Tibial artery (tissue), 4 donors: ENCODE measurements at regions not wholly inside any gene's neighbourhood (a gene's known extent, or its start where the extent isn't known, plus 50 kb on each side); places are given as distances from the start of the nearest gene placed in this dataset.

Experiments used
- DNase-seq, 2 donors: peaks; one replicate each; pipeline ENCODE4 v3.0.0-alpha.2; 2019
- H3K27ac ChIP-seq, 2 donors: fragments of 200-600 bp; sonication (generic) in 1 of 2; 1 replicate in 1 of 2; 2 replicates in 1 of 2; pipeline ENCODE4 v1.5.1; 2018 to 2019; ENCODE audit warnings: mild to moderate bottlenecking in 1 of 2
- H3K27me3 ChIP-seq, 2 donors: fragments of 200-600 bp; sonication (generic) in 1 of 2; one replicate each; pipeline versions ENCODE4 v1.5.1 to v1.6.0; 2016 to 2019
- H3K36me3 ChIP-seq, 3 donors: fragments of 200-600 bp; sonication (generic) in 2 of 3; one replicate each; pipeline ENCODE4 v1.5.1; 2016 to 2019; ENCODE audit warnings: mild to moderate bottlenecking in 2 of 3
- H3K4me1 ChIP-seq, 4 donors: fragments of 200-600 bp; sonication (generic) in 2 of 4; 1 replicate in 3 of 4; 2 replicates in 1 of 4; pipeline ENCODE4 v1.5.1; 2016 to 2019
- H3K4me3 ChIP-seq, 2 donors: fragments of 200-600 bp; sonication (generic) in 1 of 2; 1 replicate in 1 of 2; 2 replicates in 1 of 2; pipeline ENCODE4 v1.5.1; 2018 to 2019; ENCODE audit warnings: mild to moderate bottlenecking in 2 of 2
- H3K9me3 ChIP-seq, 3 donors: fragments of 200-600 bp; sonication (generic) in 1 of 3; one replicate each; pipeline ENCODE4 v1.5.1; 2016 to 2019
- intact Hi-C: fragments of 100-400 bp; cut with DNase I; formaldehyde crosslinking; loops from one replicate; pipeline ENCODE4 v1.15.0; 2023; ENCODE audit warnings: low total_unique reads
- TF ChIP-seq, protein P1 (sequence below), 2 experiments: fragments of 200-600 bp in 1 of 2; fragments of 450-650 bp in 1 of 2; IDR thresholded peaks; one replicate each; pipeline ENCODE4 v1.5.1; 2017 to 2019; ENCODE audit warnings: antibody characterized with exemption in 2 of 2, mild to moderate bottlenecking in 1 of 2, moderate library complexity in 1 of 2

DNA sequence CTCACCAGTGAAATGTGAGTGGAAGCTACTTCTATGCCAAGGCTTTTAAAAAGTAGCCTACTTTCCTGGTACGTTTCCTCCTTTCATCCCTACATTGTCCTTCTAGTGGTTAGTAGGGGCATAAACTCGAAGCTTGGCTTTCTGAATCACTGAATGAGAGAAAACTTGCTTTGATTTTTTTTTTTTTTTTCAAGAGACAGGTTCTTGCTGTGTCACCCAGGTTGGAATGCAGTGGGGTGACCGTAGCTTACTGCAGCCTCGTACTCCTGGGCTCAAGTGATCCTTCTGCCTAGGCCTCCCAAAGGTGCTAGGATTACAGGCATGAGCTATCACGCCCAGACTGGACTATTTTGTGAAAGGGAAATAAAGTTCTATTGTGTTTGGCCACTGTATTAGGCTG is 89.1 kb upstream of the IGFBP7 start:
- no peak for DNase-seq

GRCh38 chr4:57195622-57196021 is 85.4 kb upstream of the IGFBP7 start:
- Histone ChIP-seq H3K4me1 (peaks cover 0 to 13% (median 0%) of the 10 kb centered on the region in 4 donors), H3K9me3 (no peaks in the 10 kb centered on the region), H3K36me3 (no peaks in the 10 kb centered on the region), H3K27me3 (no peaks in the 10 kb centered on the region), H3K4me3 (no peak overlapping the region), H3K27ac (no peak overlapping the region)
- intact Hi-C loops, result loop anchor here (10.0 kb wide), 1 partner anchor 139 kb away; no protein-coding TSS in a partner anchor
- TF ChIP-seq, protein P1, sequence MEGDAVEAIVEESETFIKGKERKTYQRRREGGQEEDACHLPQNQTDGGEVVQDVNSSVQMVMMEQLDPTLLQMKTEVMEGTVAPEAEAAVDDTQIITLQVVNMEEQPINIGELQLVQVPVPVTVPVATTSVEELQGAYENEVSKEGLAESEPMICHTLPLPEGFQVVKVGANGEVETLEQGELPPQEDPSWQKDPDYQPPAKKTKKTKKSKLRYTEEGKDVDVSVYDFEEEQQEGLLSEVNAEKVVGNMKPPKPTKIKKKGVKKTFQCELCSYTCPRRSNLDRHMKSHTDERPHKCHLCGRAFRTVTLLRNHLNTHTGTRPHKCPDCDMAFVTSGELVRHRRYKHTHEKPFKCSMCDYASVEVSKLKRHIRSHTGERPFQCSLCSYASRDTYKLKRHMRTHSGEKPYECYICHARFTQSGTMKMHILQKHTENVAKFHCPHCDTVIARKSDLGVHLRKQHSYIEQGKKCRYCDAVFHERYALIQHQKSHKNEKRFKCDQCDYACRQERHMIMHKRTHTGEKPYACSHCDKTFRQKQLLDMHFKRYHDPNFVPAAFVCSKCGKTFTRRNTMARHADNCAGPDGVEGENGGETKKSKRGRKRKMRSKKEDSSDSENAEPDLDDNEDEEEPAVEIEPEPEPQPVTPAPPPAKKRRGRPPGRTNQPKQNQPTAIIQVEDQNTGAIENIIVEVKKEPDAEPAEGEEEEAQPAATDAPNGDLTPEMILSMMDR (IDR thresholded peaks at IDR 0.05), result no peak
- DNase-seq, result no peak

More for the DNA sequence above, 89.1 kb upstream of the IGFBP7 start:
- Histone ChIP-seq H3K9me3 (no peaks in the 10 kb centered on the region), H3K27ac (no peak overlapping the region), H3K4me1 (no peaks in the 10 kb centered on the region), H3K36me3 (no peaks in the 10 kb centered on the region), H3K27me3 (no peaks in the 10 kb centered on the region), H3K4me3 (no peak overlapping the region)
- intact Hi-C loops, result loop anchor here (10.0 kb wide), 1 partner anchor 136 kb away; no protein-coding TSS in a partner anchor
- TF ChIP-seq, protein P1 (IDR thresholded peaks at IDR 0.05), result no peak

GRCh38 chr4:57194068-57194611 is 84.0 kb upstream of the IGFBP7 start:
- no peak for DNase-seq
- no peaks in the 10 kb centered on the region for H3K36me3 ChIP-seq
- no peaks in the 10 kb centered on the region for H3K27me3 ChIP-seq
- H3K9me3 ChIP-seq, result no peaks in the 10 kb centered on the region
- intact Hi-C loops, result loop anchor here (10.0 kb wide), 1 partner anchor 141 kb away; no protein-coding TSS in a partner anchor
- H3K4me3 ChIP-seq, result no peak overlapping the region
- TF ChIP-seq, protein P1 (IDR thresholded peaks at IDR 0.05), result no peak
- no peak overlapping the region for H3K27ac ChIP-seq
- H3K4me1 ChIP-seq, result peaks cover 0 to 13% (median 0%) of the 10 kb centered on the region in 4 donors

DNA sequence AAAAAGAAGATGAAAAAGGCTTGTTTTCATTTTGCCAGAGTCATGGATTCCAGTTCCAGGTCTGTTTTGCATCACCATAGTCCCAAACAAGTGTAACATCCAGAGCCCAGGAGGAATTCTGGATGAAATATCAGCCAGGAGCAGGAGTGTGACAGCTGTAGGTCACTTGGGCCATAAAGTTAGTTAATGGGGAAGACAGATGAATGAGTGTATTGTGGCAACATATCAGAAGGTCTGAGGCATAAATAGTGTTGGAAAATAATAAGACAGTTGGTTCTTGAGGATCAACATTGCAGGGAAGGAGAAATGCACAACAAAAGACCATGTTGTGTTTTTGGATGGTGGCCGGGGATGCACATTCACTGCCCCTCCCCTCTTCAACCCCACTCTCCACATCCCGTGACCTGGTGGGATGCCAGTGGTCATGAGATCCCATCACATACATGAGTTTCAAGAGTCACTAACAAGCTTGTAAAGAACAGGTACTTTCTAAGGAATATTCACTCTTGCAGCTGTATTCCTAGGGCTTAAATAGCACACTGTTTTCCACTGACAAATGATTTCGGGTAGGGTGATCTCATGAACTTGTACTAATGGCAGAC is 83.1 kb upstream of the IGFBP7 start:
- peaks cover 0 to 13% (median 0%) of the 10 kb centered on the region in 4 donors for H3K4me1 ChIP-seq
- DNase-seq, result no peak
- intact Hi-C loops, result loop anchor here (2.0 to 10.0 kb wide), 2 partner anchors 45 to 141 kb away; no protein-coding TSS in a partner anchor
- no peaks in the 10 kb centered on the region for H3K36me3 ChIP-seq
- no peaks in the 10 kb centered on the region for H3K9me3 ChIP-seq
- no peak overlapping the region for H3K4me3 ChIP-seq
- H3K27me3 ChIP-seq, result no peaks in the 10 kb centered on the region
- TF ChIP-seq, protein P1 (IDR thresholded peaks at IDR 0.05), result no peak
- H3K27ac ChIP-seq, result no peak overlapping the region

- H3K27me3 ChIP-seq, result no peaks in the 10 kb centered on the region
- H3K4me3 ChIP-seq, result no peak overlapping the region
- H3K36me3 ChIP-seq, result no peaks in the 10 kb centered on the region
- DNase-seq, result no peak
- H3K27ac ChIP-seq, result no peak overlapping the region
- intact Hi-C loops, result loop anchor here (2.0 to 10.0 kb wide), 2 partner anchors 43 to 143 kb away; no protein-coding TSS in a partner anchor
- no peaks in the 10 kb centered on the region for H3K9me3 ChIP-seq
- H3K4me1 ChIP-seq, result peaks cover 0 to 13% (median 0%) of the 10 kb centered on the region in 4 donors
- TF ChIP-seq, protein P1 (IDR thresholded peaks at IDR 0.05), result no peak
Measured at GRCh38 chr4:57191523-57192034, 81.4 kb upstream of the IGFBP7 start.
